GM21825 (cell line): ENCODE measurements at regions not wholly inside any gene's neighbourhood (a gene's known extent, or its start where the extent isn't known, plus 50 kb on each side); places are given as distances from the start of the nearest gene placed in this dataset.

ENCODE experiments used
- ATAC-seq: cut with Tn5 transposase; IDR thresholded peaks from one replicate; pipeline ENCODE4 v1.9.1; 2021; ENCODE audit warnings: mild to moderate bottlenecking, moderate library complexity; ENCODE audit not compliant: unreplicated experiment

GRCh38 chr2:126436411-126436810 lies 219.5 kb upstream of the GYPC start:
- ATAC-seq: no peak

DNA sequence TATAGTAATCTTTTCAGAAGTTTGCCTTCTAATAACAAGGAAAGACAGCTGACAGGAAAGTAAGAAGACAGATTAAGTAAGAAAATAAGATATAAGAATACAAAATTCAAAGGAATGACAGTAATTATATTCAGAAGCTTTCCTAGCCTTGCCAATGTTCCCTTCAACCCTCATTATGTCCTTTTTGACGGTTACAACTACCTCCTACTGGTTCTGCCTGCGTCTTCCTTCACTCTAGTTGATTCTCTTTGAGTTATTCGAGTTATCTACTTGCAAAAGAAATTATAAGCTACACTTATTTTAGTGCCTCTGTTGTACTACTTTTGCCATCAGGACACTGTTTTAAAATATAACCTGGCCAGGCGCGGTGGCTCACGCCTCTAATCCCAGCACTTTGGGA lies 218.9 kb upstream of the GYPC start:
- no peak for ATAC-seq

GRCh38 chr2:126444512-126444911 lies 211.4 kb upstream of the GYPC start:
- no peak for ATAC-seq

DNA sequence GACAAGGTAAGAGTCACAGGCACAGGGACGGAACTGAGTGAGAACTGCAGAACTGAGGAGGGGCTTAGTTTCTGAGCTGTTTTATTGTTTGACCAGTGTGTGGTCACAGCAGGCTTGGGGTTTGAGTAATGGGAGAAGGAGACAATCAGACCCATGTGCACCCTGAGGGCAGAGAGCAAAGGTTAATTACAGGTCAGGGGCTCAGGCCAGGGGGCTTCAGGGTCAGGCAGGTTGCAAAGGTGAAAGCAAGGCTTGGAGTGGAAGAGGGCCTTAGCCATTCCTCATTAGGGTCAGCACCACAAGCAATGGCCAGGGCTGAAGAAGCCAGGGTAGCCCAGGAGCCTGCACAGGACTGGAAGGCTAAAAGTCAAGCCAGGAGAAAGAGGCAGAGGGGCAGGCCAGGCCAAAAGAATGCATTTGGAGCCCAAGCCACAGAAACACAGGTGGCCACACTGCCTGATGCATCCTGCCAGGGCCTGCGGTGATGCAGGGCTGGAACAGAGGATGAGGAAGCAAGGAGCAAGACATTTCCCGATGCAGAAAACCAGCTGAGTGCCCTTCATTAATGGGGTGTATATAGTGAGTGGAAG lies 209.8 kb upstream of the GYPC start:
- ATAC-seq: no peak

DNA sequence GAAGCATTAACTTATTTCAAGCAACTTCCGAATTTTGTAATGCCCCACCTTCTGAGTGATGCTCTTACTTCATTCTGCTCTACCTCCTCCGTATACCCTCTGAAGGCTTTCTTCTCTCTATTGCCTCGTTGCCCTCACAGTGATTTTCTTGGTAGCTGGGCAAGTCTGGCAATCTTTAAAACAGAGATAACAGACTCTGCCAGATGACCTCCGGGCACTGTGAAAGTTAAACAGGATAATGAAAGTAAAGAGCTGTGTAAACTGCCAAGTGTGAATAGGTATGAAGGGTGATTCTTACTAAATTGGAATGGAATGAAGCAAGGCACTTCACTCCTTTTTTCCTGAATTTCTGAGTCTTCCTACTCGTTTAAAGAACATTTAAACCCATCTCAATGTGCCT lies 207.3 kb upstream of the GYPC start:
- ATAC-seq: no peak

DNA sequence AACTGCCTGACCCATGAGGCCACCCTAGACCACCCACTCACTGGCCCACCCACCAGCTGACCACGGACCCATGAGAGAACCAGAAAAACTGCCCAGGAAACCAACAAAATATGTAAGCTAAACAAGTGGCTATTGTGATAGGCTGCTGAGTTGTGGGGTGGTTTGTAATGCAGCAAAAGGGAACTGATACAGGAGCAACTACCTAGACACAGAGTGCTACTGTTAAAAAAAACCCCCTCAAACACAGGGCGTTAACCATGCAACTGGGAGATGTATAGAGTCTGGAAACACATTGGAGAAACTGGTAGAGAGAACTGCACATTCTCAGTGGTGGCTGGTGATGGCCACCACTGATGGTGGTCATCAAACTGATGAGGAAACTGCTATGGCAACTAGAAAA lies 206.3 kb upstream of the GYPC start:
- peak; percentile 95 for ATAC-seq

GRCh38 chr2:126463892-126464674 lies 191.9 kb upstream of the GYPC start:
- ATAC-seq: no peak

DNA sequence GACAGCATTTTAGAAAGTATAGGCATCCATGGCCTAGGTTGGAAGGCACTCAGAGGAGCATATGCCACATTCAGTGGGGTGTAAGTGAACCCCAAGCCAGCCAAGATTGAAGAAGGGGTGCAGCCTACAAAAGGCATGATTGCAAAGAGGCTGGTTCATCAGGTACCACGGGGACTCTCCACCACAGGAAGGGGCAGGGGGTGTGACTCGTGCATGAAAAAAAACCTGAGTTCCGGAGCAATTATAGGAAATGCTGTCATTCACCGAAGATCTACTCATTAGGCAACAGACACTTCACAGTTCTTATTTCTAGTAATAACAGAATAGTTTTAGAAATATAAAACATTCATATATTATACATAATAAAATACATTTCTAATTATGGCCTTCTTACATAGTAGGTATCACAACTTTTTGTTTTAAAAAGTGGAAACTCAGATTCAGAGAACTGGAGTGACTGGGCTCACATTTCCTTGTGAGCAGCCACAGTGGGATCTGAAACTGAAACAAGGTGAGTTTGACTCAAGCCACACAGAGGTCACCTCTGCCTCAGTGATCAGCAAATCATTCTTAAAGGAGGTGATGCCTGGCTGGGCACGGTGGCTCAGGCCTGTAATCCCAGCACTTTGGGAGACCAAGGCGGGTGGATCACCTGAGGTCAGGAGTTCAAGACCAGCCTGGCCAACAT lies 188.4 kb upstream of the GYPC start:
- peak; percentile 92 for ATAC-seq

DNA sequence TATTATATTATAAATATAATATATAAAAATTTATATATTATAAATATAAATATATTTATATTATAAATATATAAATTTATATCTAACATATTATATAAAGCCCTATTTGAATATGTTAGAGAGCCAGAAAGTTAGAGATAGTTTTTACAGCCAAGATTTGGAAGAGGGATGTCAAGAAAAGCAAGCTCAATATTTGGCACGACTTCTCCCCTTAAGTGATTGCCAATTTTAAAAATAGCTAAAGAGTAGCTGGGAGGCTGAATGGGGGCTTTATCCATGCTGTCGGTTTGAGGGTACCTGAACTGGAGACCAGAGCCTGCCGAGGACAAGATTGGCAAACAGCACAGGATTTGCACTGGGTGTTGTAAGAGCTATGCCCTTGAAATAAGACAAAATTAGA lies 180.9 kb upstream of the GYPC start:
- no peak for ATAC-seq

DNA sequence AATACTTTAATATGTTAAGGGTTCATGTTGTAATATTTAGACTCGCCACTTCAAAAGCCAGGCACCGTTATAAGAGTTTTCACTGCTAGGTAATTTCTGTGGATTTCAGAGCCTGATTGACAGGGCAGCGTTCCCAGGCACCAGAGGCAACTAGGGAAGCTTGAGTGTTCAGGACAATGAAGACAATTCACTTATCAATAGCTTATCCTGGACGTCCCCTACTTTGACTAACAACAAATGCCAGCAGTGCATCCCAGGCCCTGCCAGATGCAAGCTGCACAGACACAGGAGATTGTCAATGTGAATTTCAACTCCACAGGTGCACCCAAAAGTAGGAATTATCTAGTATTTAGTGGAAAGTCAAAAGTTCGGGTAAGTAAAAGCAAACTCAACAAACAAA lies 179.3 kb upstream of the GYPC start:
- ATAC-seq: no peak

- no peak for ATAC-seq
These were observed 175.9 kb upstream of the GYPC start for GRCh38 chr2:126480033-126480432.

DNA sequence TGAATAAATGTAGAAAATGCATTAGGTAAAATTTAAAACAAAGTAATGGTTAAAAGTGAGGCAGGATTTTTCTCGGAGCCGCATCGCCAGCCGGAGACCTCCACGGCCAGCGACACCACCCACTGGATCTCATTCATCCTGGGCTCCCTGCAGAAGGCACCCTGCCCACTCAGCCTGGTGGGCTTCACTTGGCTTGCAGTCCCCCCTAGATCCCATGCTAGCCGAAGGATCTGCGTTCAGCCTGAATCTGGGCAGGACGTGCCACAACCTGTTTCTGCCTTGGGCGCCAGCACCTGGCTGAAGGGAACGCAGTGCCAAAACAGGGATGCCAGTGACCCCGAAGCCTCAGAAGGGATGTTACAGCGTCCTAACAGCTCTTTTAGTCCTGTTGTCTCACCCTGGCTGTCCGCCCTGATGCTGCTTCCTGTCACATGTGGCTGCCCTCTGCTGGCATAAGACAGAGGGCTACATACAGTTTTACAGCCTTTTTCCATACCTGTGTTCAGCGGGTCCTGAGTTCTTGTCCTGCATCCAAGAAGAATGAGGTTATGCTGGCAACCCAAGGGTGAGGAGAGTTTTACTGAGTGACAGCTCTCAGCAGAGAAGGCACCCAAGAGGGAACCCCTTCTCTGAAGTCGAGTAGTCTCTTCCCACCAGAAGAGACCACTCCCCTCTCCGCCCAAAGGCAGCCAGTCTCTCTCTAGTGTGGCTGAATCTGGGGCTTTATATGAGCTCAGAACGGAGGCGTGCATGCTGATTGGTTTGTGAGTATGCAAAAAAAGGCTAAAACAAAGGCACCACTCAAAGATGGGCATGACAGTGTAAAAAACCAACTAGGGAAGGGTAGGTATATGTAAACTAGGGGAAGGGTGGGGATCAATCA lies 173.1 kb upstream of the GYPC start:
- ATAC-seq: no peak

GRCh38 chr2:126494593-126494992 lies 161.4 kb upstream of the GYPC start:
- no peak for ATAC-seq

- ATAC-seq: no peak
These were observed 160.8 kb upstream of the GYPC start for GRCh38 chr2:126495189-126495588.

DNA sequence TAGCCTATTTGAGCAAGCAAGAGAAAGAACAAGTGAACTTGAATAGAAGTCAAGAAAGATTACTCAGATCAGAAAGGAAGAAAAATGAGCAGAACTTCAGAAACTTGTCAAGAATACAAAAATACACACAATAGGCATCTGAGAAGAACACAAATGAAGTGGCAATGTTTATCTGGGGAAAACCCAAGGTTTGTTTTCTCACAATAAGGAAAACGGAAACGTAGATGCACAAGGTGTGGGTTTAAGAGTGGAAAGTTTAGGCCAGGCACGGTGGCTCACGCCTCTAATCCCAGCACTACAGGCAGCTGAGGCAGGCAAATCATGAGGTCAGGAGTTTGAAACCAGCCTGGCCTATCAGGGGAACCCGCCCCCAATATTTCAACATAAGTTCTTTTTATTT lies 159.5 kb upstream of the GYPC start:
- ATAC-seq: peak; percentile 92

GRCh38 chr2:126503476-126503875 lies 152.5 kb upstream of the GYPC start:
- ATAC-seq: no peak

GRCh38 chr2:126504949-126505348 lies 151.0 kb upstream of the GYPC start:
- ATAC-seq: no peak

DNA sequence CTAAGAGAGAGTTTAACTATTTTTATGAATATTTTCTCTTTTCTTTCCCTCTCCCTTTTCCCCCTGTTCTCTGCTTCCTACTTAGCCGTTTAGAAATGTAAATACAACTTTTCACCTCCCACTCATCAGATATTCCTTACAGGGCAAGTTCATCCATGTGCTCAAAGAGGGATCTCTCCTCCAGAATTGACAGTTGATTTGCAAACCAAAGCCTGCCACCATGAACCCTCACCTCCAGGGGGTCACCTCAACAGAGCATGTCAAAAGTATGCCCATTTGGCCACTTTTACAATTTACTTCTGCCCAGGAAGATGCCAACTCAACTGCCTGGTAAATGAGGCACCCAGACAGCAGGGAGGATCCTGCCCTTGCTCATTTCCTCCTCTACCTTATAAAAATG lies 149.2 kb upstream of the GYPC start:
- no peak for ATAC-seq

DNA sequence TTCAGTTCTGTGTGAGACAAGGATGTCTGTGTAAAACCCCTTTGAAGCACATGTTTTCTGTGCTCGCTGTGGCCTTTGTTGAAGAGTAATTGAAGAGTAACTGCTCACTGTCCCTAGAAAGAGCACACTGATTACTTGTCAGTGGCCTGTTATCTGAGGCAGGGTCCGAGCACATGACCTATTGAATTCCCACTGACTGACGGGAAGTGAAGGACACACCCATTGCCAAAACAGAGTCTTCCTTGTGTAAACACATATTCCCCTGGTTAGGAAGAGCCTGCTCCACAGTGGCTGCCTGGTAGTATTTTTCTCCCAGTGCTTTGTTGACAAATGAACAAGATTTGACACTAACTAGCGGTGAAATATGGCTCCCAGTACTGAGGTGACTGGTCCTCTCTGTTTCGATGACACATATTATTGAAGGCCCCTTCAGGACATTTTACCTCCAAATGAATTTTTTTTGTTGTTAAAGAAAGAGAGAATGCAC lies 148.5 kb upstream of the GYPC start:
- ATAC-seq: no peak

DNA sequence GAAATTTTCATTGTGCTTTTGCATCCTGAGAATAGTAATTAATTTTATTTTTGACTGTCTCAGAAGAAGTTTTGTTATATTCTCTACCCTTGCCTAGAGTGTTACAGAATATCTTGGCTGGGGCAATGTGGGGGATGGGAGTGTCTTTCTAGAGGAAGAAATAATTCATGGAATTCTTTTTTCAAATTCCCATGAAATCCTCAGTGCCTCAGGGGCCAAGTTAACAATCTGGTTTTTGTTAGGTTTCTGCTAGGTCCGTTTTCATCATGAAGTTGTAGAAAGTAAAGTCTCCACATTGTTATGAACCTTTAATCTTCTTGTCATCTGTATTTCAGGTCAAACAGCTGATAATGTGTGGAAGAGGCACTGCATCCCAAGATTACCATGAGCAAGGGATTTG lies 145.6 kb upstream of the GYPC start:
- ATAC-seq: no peak

DNA sequence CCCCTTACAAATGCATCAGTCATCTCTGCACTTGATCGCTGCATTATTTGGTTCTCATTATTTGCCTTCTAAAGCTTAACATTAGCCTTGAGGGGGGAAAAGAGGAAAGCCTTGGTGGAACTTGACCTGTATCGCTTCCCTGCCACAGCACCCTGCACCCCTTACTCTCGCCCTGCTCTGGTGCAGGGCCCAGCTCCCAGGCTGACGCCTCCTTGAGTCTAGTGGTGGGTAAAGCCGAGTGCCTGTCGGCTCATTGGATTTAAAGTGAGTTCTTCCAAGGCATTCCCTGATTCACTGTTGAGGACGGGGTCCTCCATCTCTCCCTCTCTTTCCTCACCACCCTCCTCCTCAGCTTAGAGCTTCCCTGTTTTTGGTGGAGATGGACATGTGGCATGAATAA lies 145.0 kb upstream of the GYPC start:
- ATAC-seq: no peak
